Neural progenitor cell (in vitro differentiated cells): ENCODE measurements at regions not wholly inside any gene's neighbourhood (a gene's known extent, or its start where the extent isn't known, plus 50 kb on each side); places are given as distances from the start of the nearest gene placed in this dataset.
A peak's percentile ranks its signal among the peaks of the same experiment; 100 is the strongest.
"Not testable (repeated sequence)": the region's sequence is repeated elsewhere in the genome, so short reads cannot be mapped to it uniquely, and the experiment has no call there.

Experiments
- DNase-seq: peaks from one replicate; pipeline ENCODE4 v3.0.0-alpha.2; 2016; ENCODE audit warnings: low spot score
- H2AFZ ChIP-seq: fragments of 200-600 bp; sonication (generic); replicated peaks from 2 replicates; pipeline ENCODE4 v1.6.1; 2016; ENCODE audit warnings: antibody characterized with exemption
- H3F3A ChIP-seq: fragments of 200-600 bp; sonication (generic); 2 replicates; pipeline ENCODE4 v1.6.1; 2016; ENCODE audit warnings: antibody characterized with exemption, low read depth
- H3K27ac ChIP-seq: fragments of 200-600 bp; sonication (generic); 2 replicates; pipeline ENCODE4 v1.5.1; 2016; ENCODE audit warnings: mild to moderate bottlenecking
- H3K27me3 ChIP-seq: fragments of 200-600 bp; sonication (generic); 2 replicates; pipeline ENCODE4 v1.6.1; 2016; ENCODE audit warnings: mild to moderate bottlenecking, moderate library complexity
- H3K36me3 ChIP-seq: fragments of 200-600 bp; sonication (generic); 2 replicates; pipeline ENCODE4 v1.5.1; 2016
- H3K4me1 ChIP-seq: fragments of 200-600 bp; sonication (generic); 2 replicates; pipeline ENCODE4 v1.6.1; 2016; ENCODE audit warnings: mixed run types
- H3K4me2 ChIP-seq: fragments of 200-600 bp; sonication (generic); 2 replicates; pipeline ENCODE4 v1.6.1; 2016
- H3K4me3 ChIP-seq: fragments of 200-600 bp; sonication (generic); 2 replicates; pipeline ENCODE4 v1.5.1; 2016
- H3K79me2 ChIP-seq: fragments of 200-600 bp; sonication (generic); 2 replicates; pipeline ENCODE4 v1.6.1; 2016; ENCODE audit warnings: low read depth
- H3K9ac ChIP-seq: fragments of 200-600 bp; sonication (generic); 2 replicates; pipeline ENCODE4 v1.6.1; 2016
- H3K9me3 ChIP-seq: fragments of 200-600 bp; sonication (generic); 2 replicates; pipeline ENCODE4 v1.5.1; 2016; ENCODE audit warnings: low read depth
- H4K20me1 ChIP-seq: fragments of 200-600 bp; sonication (generic); 2 replicates; pipeline ENCODE4 v1.6.1; 2016; ENCODE audit warnings: low read depth
- H3K27ac Mint-ChIP-seq: 3 replicates; pipeline ENCODE4 v1.8.0; 2021; ENCODE audit warnings: mixed read lengths
- H3K27me3 Mint-ChIP-seq: 2 replicates; pipeline ENCODE4 v1.8.0; 2022; ENCODE audit warnings: low read depth, mild to moderate bottlenecking, inconsistent platforms, moderate library complexity, mixed read lengths; ENCODE audit not compliant: insufficient read depth
- H3K36me3 Mint-ChIP-seq: 3 replicates; pipeline ENCODE4 v1.8.0; 2021; ENCODE audit warnings: mixed read lengths
- H3K4me1 Mint-ChIP-seq: 3 replicates; pipeline ENCODE4 v1.8.0; 2021; ENCODE audit warnings: mixed read lengths
- H3K4me3 Mint-ChIP-seq: 3 replicates; pipeline ENCODE4 v1.8.0; 2021; ENCODE audit warnings: mild to moderate bottlenecking, moderate library complexity, mixed read lengths
- H3K9me3 Mint-ChIP-seq: 3 replicates; pipeline ENCODE4 v1.8.0; 2020; ENCODE audit warnings: mixed read lengths
- EZH2 ChIP-seq: fragments of 200-600 bp; sonication (generic); IDR thresholded peaks from 2 replicates; pipeline ENCODE4 v1.6.1; 2017; ENCODE audit warnings: antibody characterized with exemption, mild to moderate bottlenecking, moderate library complexity
- EZH2phosphoT487 ChIP-seq: fragments of 200-600 bp; sonication (generic); IDR thresholded peaks from 2 replicates; pipeline ENCODE4 v1.6.1; 2017; ENCODE audit warnings: antibody characterized with exemption
- TF ChIP-seq, protein P1 (sequence below): fragments of 200-600 bp; sonication (generic); IDR thresholded peaks from 2 replicates; pipeline ENCODE4 v1.5.1; 2017; ENCODE audit warnings: antibody characterized with exemption, mild to moderate bottlenecking

DNA sequence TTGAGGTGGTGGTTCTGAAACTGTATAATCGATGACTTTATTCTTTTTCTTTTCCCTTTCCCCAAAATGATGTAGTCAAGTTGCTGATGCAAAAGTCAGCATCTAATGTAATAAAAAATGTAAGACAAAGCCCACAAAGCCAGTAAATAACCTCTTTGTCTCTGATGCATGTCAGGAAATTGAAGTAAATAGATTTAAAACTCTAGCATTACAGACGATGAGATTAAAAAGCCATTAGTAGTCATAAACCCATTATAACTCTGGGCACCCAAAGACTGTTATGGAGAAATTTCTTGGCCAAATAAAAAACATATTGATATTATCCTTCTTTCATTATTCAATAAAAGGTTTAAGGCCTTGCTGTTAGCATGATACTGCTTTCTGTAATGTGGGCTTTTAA, 548.7 kb downstream of the TUSC1 start:
- H3K9me3 ChIP-seq = no peaks in the 10 kb centered on the region
- no peak overlapping the region for H3K4me2 ChIP-seq
- H3K27ac ChIP-seq = no peak overlapping the region
- peak overlapping the region; percentile 17 for H2AFZ ChIP-seq
- no peak overlapping the region for H3K4me3 ChIP-seq
- no peak overlapping the region for H3K27ac Mint-ChIP-seq
- no peak overlapping the region for H3K9ac ChIP-seq
- no peaks in the 10 kb centered on the region for H3K36me3 Mint-ChIP-seq
- H4K20me1 ChIP-seq = no peaks in the 10 kb centered on the region
- no peaks in the 10 kb centered on the region for H3K79me2 ChIP-seq
- no peaks in the 10 kb centered on the region for H3K27me3 Mint-ChIP-seq
- H3K4me1 ChIP-seq = peaks cover 8% of the 10 kb centered on the region
- TF ChIP-seq EZH2phosphoT487 (no peak), EZH2 (no peak)
- TF ChIP-seq, protein P1, sequence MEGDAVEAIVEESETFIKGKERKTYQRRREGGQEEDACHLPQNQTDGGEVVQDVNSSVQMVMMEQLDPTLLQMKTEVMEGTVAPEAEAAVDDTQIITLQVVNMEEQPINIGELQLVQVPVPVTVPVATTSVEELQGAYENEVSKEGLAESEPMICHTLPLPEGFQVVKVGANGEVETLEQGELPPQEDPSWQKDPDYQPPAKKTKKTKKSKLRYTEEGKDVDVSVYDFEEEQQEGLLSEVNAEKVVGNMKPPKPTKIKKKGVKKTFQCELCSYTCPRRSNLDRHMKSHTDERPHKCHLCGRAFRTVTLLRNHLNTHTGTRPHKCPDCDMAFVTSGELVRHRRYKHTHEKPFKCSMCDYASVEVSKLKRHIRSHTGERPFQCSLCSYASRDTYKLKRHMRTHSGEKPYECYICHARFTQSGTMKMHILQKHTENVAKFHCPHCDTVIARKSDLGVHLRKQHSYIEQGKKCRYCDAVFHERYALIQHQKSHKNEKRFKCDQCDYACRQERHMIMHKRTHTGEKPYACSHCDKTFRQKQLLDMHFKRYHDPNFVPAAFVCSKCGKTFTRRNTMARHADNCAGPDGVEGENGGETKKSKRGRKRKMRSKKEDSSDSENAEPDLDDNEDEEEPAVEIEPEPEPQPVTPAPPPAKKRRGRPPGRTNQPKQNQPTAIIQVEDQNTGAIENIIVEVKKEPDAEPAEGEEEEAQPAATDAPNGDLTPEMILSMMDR = no peak
- no peaks in the 10 kb centered on the region for H3K36me3 ChIP-seq
- no peaks in the 10 kb centered on the region for H3K27me3 ChIP-seq
- no peaks in the 10 kb centered on the region for H3K9me3 Mint-ChIP-seq
- H3F3A ChIP-seq = no peaks in the 10 kb centered on the region
- no peak for DNase-seq
- H3K4me3 Mint-ChIP-seq = no peak overlapping the region
- H3K4me1 Mint-ChIP-seq = peaks cover 3% of the 10 kb centered on the region

DNA sequence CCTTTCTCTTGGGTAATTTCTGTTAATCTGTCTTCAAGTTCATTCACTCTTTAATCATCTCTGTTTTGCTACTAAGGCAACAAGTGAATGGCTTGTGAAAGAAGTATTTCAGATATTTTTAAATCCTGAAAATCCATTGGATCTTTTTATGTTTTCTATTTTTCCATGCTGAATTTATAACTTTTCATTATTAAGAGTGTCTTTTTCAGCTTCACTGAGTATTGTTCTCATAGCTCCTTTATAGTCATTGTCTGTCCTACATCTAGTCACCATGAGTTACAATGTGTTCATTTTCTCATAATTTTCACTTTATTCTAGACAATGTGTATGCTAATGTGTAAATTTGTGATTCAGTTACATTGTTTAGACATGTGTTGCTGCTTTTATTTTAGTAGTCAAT, 556.4 kb downstream of the TUSC1 start:
- DNase-seq = no peak
- Mint-ChIP-seq H3K4me3 (no peak overlapping the region), H3K36me3 (no peaks in the 10 kb centered on the region), H3K4me1 (peaks cover 12% of the 10 kb centered on the region), H3K9me3 (no peaks in the 10 kb centered on the region), H3K27me3 (peaks cover 11% of the 10 kb centered on the region), H3K27ac (no peak overlapping the region)
- no peaks in the 10 kb centered on the region for H4K20me1 ChIP-seq
- H3K4me1 ChIP-seq = peaks cover 23% of the 10 kb centered on the region
- no peak for TF ChIP-seq EZH2phosphoT487
- no peaks in the 10 kb centered on the region for H3K36me3 ChIP-seq
- H3K9ac ChIP-seq = no peak overlapping the region
- no peak overlapping the region for H2AFZ ChIP-seq
- H3K79me2 ChIP-seq = no peaks in the 10 kb centered on the region
- H3K9me3 ChIP-seq = no peaks in the 10 kb centered on the region
- H3K27me3 ChIP-seq = no peaks in the 10 kb centered on the region
- no peak overlapping the region for H3K4me2 ChIP-seq
- no peak overlapping the region for H3K4me3 ChIP-seq
- H3K27ac ChIP-seq = no peak overlapping the region
- H3F3A ChIP-seq = peaks cover 5% of the 10 kb centered on the region

DNA sequence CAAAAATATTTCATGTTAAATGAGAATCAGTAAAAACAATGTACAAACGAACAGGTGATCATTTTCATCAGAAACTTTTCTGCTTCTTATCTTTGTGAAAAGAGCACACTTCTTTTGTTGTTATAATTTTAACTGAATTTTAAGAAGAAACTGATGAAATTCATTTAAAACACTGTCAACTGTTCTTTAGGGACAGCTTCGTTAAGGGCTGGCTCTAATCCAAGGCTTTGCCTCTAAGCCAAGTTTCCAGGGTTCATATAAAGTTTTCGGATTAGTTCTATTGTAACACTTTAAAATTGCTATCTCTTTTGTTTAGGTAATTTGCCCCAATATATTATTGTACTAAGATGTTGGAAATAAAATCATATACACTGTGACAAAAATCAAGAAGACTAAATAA, 559.2 kb downstream of the TUSC1 start:
- Mint-ChIP-seq H3K4me1 (peaks cover 13% of the 10 kb centered on the region), H3K27me3 (peaks cover 13% of the 10 kb centered on the region)

DNA sequence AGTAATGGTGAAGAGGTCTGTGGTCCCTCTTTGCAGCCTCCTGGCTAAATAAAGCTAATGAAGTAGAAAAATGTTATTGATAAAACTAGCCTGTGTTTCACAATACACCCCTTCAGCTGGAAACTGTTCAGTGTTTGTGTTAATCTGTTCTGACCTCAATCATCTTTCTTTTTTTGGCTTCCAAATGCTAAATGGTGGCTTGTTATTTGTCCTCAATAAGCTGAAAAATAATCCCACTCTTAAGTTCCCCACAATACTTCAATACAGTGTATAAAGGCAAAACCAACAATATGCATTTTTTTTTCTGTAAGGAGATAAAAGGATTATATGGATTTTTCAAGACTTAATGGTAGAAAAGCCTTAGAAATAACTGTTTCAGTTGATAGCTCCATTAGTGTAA, 560.5 kb downstream of the TUSC1 start:
- H3K4me3 ChIP-seq = no peak overlapping the region
- peaks cover 13% of the 10 kb centered on the region for H3K4me1 Mint-ChIP-seq
- peaks cover 5% of the 10 kb centered on the region for H3F3A ChIP-seq
- peak overlapping the region; percentile 15 for H3K27ac ChIP-seq
- H3K36me3 Mint-ChIP-seq = no peaks in the 10 kb centered on the region
- no peak overlapping the region for H2AFZ ChIP-seq
- peak; percentile 49 for DNase-seq
- H3K27me3 ChIP-seq = no peaks in the 10 kb centered on the region
- no peak overlapping the region for H3K9ac ChIP-seq
- no peaks in the 10 kb centered on the region for H3K9me3 ChIP-seq
- H3K27ac Mint-ChIP-seq = no peak overlapping the region
- no peaks in the 10 kb centered on the region for H4K20me1 ChIP-seq
- H3K4me1 ChIP-seq = peaks cover 29% of the 10 kb centered on the region
- H3K27me3 Mint-ChIP-seq = peaks cover 13% of the 10 kb centered on the region
- H3K4me2 ChIP-seq = peak overlapping the region; percentile 49
- H3K4me3 Mint-ChIP-seq = no peak overlapping the region
- H3K79me2 ChIP-seq = no peaks in the 10 kb centered on the region
- no peaks in the 10 kb centered on the region for H3K36me3 ChIP-seq
- no peaks in the 10 kb centered on the region for H3K9me3 Mint-ChIP-seq
- TF ChIP-seq, protein P1 = no peak
- TF ChIP-seq EZH2 (no peak), EZH2phosphoT487 (no peak)

More for the DNA sequence above, 559.2 kb downstream of the TUSC1 start:
- Histone ChIP-seq H2AFZ (no peak overlapping the region), H3K36me3 (no peaks in the 10 kb centered on the region), H3F3A (peaks cover 5% of the 10 kb centered on the region), H3K4me2 (peak overlapping the region; percentile 49), H3K9ac (no peak overlapping the region), H3K27me3 (no peaks in the 10 kb centered on the region), H3K4me1 (peaks cover 29% of the 10 kb centered on the region), H3K27ac (no peak overlapping the region), H3K79me2 (no peaks in the 10 kb centered on the region), H3K4me3 (no peak overlapping the region), H3K9me3 (no peaks in the 10 kb centered on the region), H4K20me1 (no peaks in the 10 kb centered on the region)
- DNase-seq = no peak
- Mint-ChIP-seq H3K4me3 (no peak overlapping the region), H3K27ac (no peak overlapping the region), H3K36me3 (no peaks in the 10 kb centered on the region), H3K9me3 (no peaks in the 10 kb centered on the region)
- TF ChIP-seq, protein P1 = no peak

DNA sequence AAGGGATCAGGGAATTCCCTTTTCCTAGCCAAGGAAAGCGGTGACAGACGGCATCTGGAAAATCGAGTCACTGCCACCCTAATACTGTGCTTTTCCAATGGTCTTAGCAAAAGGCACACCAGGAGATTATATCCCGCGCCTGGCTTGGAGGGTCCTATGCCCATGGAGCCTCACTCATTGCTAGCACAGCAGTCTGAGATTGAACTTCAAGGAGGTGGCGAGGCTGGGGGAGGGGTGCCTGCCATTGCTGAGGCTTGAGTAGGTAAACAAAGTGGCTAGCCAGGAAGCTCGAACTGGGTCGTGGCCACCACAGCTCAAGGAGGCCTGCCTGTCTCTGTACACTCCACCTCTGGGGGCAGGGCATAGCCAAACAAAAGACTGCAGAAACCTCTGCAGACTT, 556.5 kb upstream of the IZUMO3 start:
- peaks cover 23% of the 10 kb centered on the region for H3K9me3 Mint-ChIP-seq
- not testable (repeated sequence) for H3K4me3 Mint-ChIP-seq, H4K20me1 ChIP-seq, H3K4me2 ChIP-seq, H3K27ac ChIP-seq, H3K9me3 ChIP-seq, DNase-seq, H3K4me3 ChIP-seq, H3F3A ChIP-seq, H3K36me3 Mint-ChIP-seq, H3K27me3 Mint-ChIP-seq, H3K9ac ChIP-seq, H2AFZ ChIP-seq, H3K4me1 Mint-ChIP-seq, H3K27me3 ChIP-seq, H3K36me3 ChIP-seq, H3K79me2 ChIP-seq, H3K4me1 ChIP-seq, H3K27ac Mint-ChIP-seq
